ENCODE measurements at regions not wholly inside any gene's neighbourhood (a gene's known extent, or its start where the extent isn't known, plus 50 kb on each side); places are given as distances from the start of the nearest gene placed in this dataset.

DNA sequence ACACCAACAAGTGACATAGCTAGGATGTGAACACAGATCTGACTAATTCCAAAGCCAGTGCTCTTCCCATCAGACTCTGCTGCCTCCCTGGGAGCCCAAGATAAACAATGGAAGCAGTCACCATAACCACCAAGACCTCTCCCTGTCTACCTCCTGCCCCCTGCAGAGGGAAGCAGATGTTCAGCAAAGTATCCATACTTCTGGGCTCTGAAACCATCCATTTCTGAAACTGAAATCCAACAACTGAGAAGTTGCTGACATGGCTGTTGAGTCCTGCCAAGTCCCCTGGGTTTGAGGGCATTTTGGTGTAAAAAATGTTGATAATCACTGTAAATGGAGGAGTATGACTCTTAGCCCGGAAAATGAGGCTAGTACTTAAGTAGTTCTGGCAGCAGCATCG lies 102.1 kb downstream of the TYW3 start:
- Histone ChIP-seq H3K9me3 (no peaks in the 10 kb centered on the region), H3K27ac (ENCODE audit: low read length) (no peak overlapping the region), H3K4me3 (ENCODE audit: control insufficient read depth in 1 of 2, extremely low read depth in 1 of 2, low read length in 1 of 2) (no peak overlapping the region), H3K4me1 (ENCODE audit: control insufficient read depth in 1 of 2, extremely low read depth in 1 of 2, insufficient read depth in 2 of 2, low read length in 2 of 2) (no peaks in the 10 kb centered on the region), H3K36me3 (ENCODE audit: control insufficient read depth in 2 of 2, extremely low read depth in 1 of 2, insufficient read depth in 1 of 2, low read length in 1 of 2) (no peaks in the 10 kb centered on the region), H3K27me3 (replicated peaks in 1 of 2; ENCODE audit: control insufficient read depth in 2 of 2, extremely low read depth in 1 of 2, insufficient read depth in 2 of 2, low read length in 1 of 2) (no peaks in the 10 kb centered on the region)
- CTCF ChIA-PET: no interaction called here
- POLR2A ChIA-PET: no interaction called here
- WGBS (ENCODE audit: insufficient coverage): 38% methylated on average over 1 of the region's 2 CpGs
- Mint-ChIP-seq H3K9me3 (no peaks in the 10 kb centered on the region), H3K4me1 (no peaks in the 10 kb centered on the region), H3K4me3 (no peak overlapping the region), H3K36me3 (no peaks in the 10 kb centered on the region), H3K27ac (no peak overlapping the region), H3K27me3 (no peaks in the 10 kb centered on the region)
- DNase-seq (no peak), ATAC-seq (replicated peaks in 1 of 4) (no peak)

DNA sequence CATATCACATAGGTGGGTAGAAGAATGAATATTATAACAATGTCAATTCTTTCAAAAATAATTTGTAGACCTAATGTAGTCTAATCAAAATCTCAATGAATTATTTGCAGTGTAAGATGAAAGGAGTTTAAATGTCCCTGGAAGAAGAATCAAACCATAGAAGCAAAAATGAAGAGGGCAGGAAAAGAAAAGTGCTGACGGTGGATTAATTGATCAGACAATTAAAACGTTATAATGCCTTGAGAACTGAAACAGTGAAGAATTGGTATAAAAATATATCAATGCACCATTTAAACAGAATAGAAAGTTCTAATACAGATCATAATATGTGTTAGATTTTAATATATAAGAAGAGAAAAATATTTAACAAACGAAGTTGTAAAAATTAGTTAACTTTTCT lies 109.8 kb downstream of the TYW3 start:
- H3K9me3 ChIP-seq: no peaks in the 10 kb centered on the region
- H3K4me1 ChIP-seq (ENCODE audit: control insufficient read depth in 1 of 2, extremely low read depth in 1 of 2, insufficient read depth in 2 of 2, low read length in 2 of 2): no peaks in the 10 kb centered on the region
- Mint-ChIP-seq H3K27ac (no peak overlapping the region), H3K9me3 (no peaks in the 10 kb centered on the region), H3K36me3 (no peaks in the 10 kb centered on the region), H3K4me1 (no peaks in the 10 kb centered on the region), H3K4me3 (no peak overlapping the region), H3K27me3 (no peaks in the 10 kb centered on the region)
- WGBS (ENCODE audit: insufficient coverage): no CpG with 5 or more reads among the region's 3 CpGs
- POLR2A ChIA-PET: no interaction called here
- H3K27me3 ChIP-seq (replicated peaks in 1 of 2; ENCODE audit: control insufficient read depth in 2 of 2, extremely low read depth in 1 of 2, insufficient read depth in 2 of 2, low read length in 1 of 2): no peaks in the 10 kb centered on the region
- ATAC-seq (replicated peaks in 1 of 4) (no peak), DNase-seq (no peak)
- CTCF ChIA-PET: no interaction called here
- no peaks in the 10 kb centered on the region for H3K36me3 ChIP-seq (ENCODE audit: control insufficient read depth in 2 of 2, extremely low read depth in 1 of 2, insufficient read depth in 1 of 2, low read length in 1 of 2)
- H3K27ac ChIP-seq (ENCODE audit: low read length): no peak overlapping the region
- no peak overlapping the region for H3K4me3 ChIP-seq (ENCODE audit: control insufficient read depth in 1 of 2, extremely low read depth in 1 of 2, low read length in 1 of 2)

DNA sequence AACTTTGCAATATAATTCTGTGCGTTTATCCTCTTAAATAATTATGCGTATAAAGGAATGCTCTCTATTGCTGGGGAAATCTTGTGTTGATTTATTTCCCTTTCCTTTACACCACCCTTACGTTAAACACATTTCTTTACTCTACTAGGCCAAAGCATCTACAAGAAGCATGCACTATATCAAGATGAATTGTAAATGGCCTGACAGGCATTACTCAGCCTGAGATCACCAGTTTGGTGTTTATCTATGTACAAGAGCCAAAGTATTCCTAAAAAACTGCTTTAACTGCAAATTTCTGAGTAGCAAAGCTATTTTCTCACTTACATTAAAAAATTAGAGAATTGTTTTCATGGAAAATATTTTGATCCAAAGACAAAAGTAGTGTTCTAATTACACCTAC lies 114.8 kb downstream of the TYW3 start:
- ChIA-PET CTCF (no interaction called here), POLR2A (no interaction called here)
- H3K4me1 Mint-ChIP-seq: no peaks in the 10 kb centered on the region
- Histone ChIP-seq H3K36me3 (ENCODE audit: control insufficient read depth in 2 of 2, extremely low read depth in 1 of 2, insufficient read depth in 1 of 2, low read length in 1 of 2) (no peaks in the 10 kb centered on the region), H3K4me1 (ENCODE audit: control insufficient read depth in 1 of 2, extremely low read depth in 1 of 2, insufficient read depth in 2 of 2, low read length in 2 of 2) (no peaks in the 10 kb centered on the region), H3K9me3 (no peaks in the 10 kb centered on the region), H3K27me3 (replicated peaks in 1 of 2; ENCODE audit: control insufficient read depth in 2 of 2, extremely low read depth in 1 of 2, insufficient read depth in 2 of 2, low read length in 1 of 2) (no peaks in the 10 kb centered on the region), H3K27ac (ENCODE audit: low read length) (no peak overlapping the region), H3K4me3 (ENCODE audit: control insufficient read depth in 1 of 2, extremely low read depth in 1 of 2, low read length in 1 of 2) (no peak overlapping the region)
- DNase-seq (no peak), ATAC-seq (replicated peaks in 1 of 4) (no peak)
- no peaks in the 10 kb centered on the region for H3K27me3 Mint-ChIP-seq
- no peak overlapping the region for H3K4me3 Mint-ChIP-seq
- H3K36me3 Mint-ChIP-seq: no peaks in the 10 kb centered on the region
- peaks cover 0 to 6% (median 0%) of the 10 kb centered on the region in 3 donors for H3K9me3 Mint-ChIP-seq
- no CpG with 5 or more reads among the region's 3 CpGs for WGBS (ENCODE audit: insufficient coverage)
- H3K27ac Mint-ChIP-seq: no peak overlapping the region

DNA sequence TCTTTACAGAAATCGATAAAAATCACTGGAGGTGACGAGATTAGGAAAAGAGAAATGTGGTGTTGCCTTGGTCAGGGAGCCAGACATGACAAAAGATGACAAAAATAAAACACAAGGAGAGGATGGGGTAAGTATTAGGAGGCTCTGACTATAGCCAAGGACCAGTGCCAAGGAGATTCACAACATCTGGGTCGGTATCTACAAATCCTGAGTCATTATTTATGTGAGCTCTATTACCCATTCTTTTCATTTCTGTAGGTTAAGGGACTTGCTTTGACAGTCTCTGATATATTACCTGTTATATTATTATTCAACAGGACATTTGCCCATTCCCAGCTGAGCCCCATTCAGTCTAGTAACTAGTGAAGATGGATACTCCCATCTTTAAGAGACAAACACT lies 120.8 kb downstream of the TYW3 start:
- no peak overlapping the region for H3K27ac ChIP-seq (ENCODE audit: low read length)
- no peaks in the 10 kb centered on the region for H3K27me3 ChIP-seq (replicated peaks in 1 of 2; ENCODE audit: control insufficient read depth in 2 of 2, extremely low read depth in 1 of 2, insufficient read depth in 2 of 2, low read length in 1 of 2)
- no peak overlapping the region for H3K4me3 ChIP-seq (ENCODE audit: control insufficient read depth in 1 of 2, extremely low read depth in 1 of 2, low read length in 1 of 2)
- H3K4me1 Mint-ChIP-seq: no peaks in the 10 kb centered on the region
- ChIA-PET POLR2A (no interaction called here), CTCF (no interaction called here)
- ATAC-seq (replicated peaks in 1 of 4) (no peak), DNase-seq (no peak)
- H3K9me3 ChIP-seq: no peaks in the 10 kb centered on the region
- H3K27ac Mint-ChIP-seq: no peak overlapping the region
- H3K4me1 ChIP-seq (ENCODE audit: control insufficient read depth in 1 of 2, extremely low read depth in 1 of 2, insufficient read depth in 2 of 2, low read length in 2 of 2): no peaks in the 10 kb centered on the region
- no CpG with 5 or more reads among the region's 3 CpGs for WGBS (ENCODE audit: insufficient coverage)
- H3K9me3 Mint-ChIP-seq: peaks cover 0 to 6% (median 0%) of the 10 kb centered on the region in 3 donors
- H3K36me3 ChIP-seq (ENCODE audit: control insufficient read depth in 2 of 2, extremely low read depth in 1 of 2, insufficient read depth in 1 of 2, low read length in 1 of 2): no peaks in the 10 kb centered on the region
- no peaks in the 10 kb centered on the region for H3K36me3 Mint-ChIP-seq
- no peak overlapping the region for H3K4me3 Mint-ChIP-seq
- peaks cover 0 to 2% of the 10 kb centered on the region in 2 donors for H3K27me3 Mint-ChIP-seq

DNA sequence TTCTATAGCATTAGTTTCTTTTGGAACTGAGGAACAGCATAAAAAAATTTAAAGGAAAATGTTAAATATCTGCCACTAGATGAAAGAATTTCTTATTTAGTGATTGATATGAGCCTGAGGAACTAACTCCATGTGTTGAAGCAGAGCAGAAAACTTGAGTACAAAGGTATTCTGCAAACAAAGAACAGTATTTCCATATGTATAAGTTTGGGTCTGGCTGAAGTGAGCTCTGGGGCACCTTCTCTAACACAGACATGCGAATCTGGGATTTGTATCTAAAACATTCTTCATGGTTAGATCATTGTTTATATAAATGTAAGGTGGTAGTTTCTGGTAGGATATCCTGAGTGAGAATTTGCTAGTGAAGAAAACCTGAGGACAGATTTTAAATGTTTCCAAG lies 123.2 kb downstream of the TYW3 start:
- Histone ChIP-seq H3K9me3 (no peaks in the 10 kb centered on the region), H3K4me1 (ENCODE audit: control insufficient read depth in 1 of 2, extremely low read depth in 1 of 2, insufficient read depth in 2 of 2, low read length in 2 of 2) (no peaks in the 10 kb centered on the region), H3K4me3 (ENCODE audit: control insufficient read depth in 1 of 2, extremely low read depth in 1 of 2, low read length in 1 of 2) (no peak overlapping the region), H3K27me3 (replicated peaks in 1 of 2; ENCODE audit: control insufficient read depth in 2 of 2, extremely low read depth in 1 of 2, insufficient read depth in 2 of 2, low read length in 1 of 2) (no peaks in the 10 kb centered on the region), H3K27ac (ENCODE audit: low read length) (no peak overlapping the region), H3K36me3 (ENCODE audit: control insufficient read depth in 2 of 2, extremely low read depth in 1 of 2, insufficient read depth in 1 of 2, low read length in 1 of 2) (no peaks in the 10 kb centered on the region)
- CTCF ChIA-PET: no interaction called here
- Mint-ChIP-seq H3K4me3 (no peak overlapping the region), H3K9me3 (peaks cover 0 to 5% (median 0%) of the 10 kb centered on the region in 3 donors), H3K36me3 (no peaks in the 10 kb centered on the region), H3K4me1 (no peaks in the 10 kb centered on the region), H3K27me3 (peaks cover 0 to 2% of the 10 kb centered on the region in 2 donors), H3K27ac (no peak overlapping the region)
- no CpG with 5 or more reads among the region's 1 CpG for WGBS (ENCODE audit: insufficient coverage)
- DNase-seq (no peak), ATAC-seq (replicated peaks in 1 of 4) (no peak)
- POLR2A ChIA-PET: no interaction called here

DNA sequence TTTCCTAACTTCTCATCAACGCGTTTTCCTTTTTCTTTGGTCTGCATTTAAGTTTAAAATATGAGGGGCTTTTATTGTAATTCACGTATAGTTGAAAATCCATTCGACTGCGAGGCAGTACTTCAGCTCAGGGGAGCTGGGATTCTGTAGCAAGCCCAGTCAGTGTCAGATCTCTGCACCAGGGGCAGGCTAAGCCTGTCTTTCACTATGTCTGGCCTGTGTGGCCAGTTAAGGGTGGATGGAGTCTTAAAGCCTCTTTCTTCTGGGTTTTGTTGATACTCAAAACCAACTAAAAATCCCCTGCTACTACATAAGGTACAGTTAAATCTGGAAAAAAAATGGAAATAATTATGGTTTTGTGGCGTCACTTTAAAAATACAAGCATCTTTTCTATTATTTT lies 124.7 kb downstream of the TYW3 start:
- Histone ChIP-seq H3K4me3 (ENCODE audit: control insufficient read depth in 1 of 2, extremely low read depth in 1 of 2, low read length in 1 of 2) (no peak overlapping the region), H3K27ac (ENCODE audit: low read length) (no peak overlapping the region), H3K36me3 (ENCODE audit: control insufficient read depth in 2 of 2, extremely low read depth in 1 of 2, insufficient read depth in 1 of 2, low read length in 1 of 2) (no peaks in the 10 kb centered on the region), H3K9me3 (no peaks in the 10 kb centered on the region), H3K27me3 (replicated peaks in 1 of 2; ENCODE audit: control insufficient read depth in 2 of 2, extremely low read depth in 1 of 2, insufficient read depth in 2 of 2, low read length in 1 of 2) (no peaks in the 10 kb centered on the region), H3K4me1 (ENCODE audit: control insufficient read depth in 1 of 2, extremely low read depth in 1 of 2, insufficient read depth in 2 of 2, low read length in 2 of 2) (no peaks in the 10 kb centered on the region)
- Mint-ChIP-seq H3K4me1 (no peaks in the 10 kb centered on the region), H3K27ac (no peak overlapping the region), H3K4me3 (no peak overlapping the region), H3K9me3 (peaks cover 0 to 7% (median 0%) of the 10 kb centered on the region in 3 donors), H3K36me3 (no peaks in the 10 kb centered on the region), H3K27me3 (peaks cover 0 to 2% of the 10 kb centered on the region in 2 donors)
- WGBS (ENCODE audit: insufficient coverage): 100% methylated on average over 1 of the region's 6 CpGs
- CTCF ChIA-PET: no interaction called here
- ATAC-seq (replicated peaks in 1 of 4) (no peak), DNase-seq (no peak)
- POLR2A ChIA-PET: no interaction called here

DNA sequence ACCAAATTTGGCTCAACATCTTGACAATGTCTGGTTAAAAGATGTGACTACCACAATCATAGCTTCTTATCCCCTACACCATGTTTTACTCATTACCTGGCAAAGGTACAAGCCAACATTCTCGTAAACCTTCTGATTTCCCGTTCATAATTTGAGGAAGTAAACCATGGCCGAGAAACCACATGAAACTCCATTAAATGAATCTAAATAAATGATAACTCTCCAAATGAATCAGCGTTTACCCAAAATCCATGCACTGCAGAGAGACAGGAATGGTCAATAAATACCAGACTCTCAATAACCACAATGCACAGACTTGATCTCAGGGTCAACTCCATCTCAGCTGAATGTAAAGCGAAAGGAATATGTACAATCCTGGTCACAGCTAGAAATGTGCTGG lies 125.2 kb downstream of the TYW3 start:
- H3K9me3 ChIP-seq: no peaks in the 10 kb centered on the region
- POLR2A ChIA-PET: no interaction called here
- no peaks in the 10 kb centered on the region for H3K4me1 ChIP-seq (ENCODE audit: control insufficient read depth in 1 of 2, extremely low read depth in 1 of 2, insufficient read depth in 2 of 2, low read length in 2 of 2)
- ATAC-seq (replicated peaks in 1 of 4): no peak
- Mint-ChIP-seq H3K27ac (no peak overlapping the region), H3K36me3 (no peaks in the 10 kb centered on the region), H3K4me3 (no peak overlapping the region), H3K4me1 (no peaks in the 10 kb centered on the region), H3K27me3 (peaks cover 0 to 2% of the 10 kb centered on the region in 2 donors), H3K9me3 (peaks cover 2 to 10% (median 3%) of the 10 kb centered on the region in 3 donors)
- no peaks in the 10 kb centered on the region for H3K27me3 ChIP-seq (replicated peaks in 1 of 2; ENCODE audit: control insufficient read depth in 2 of 2, extremely low read depth in 1 of 2, insufficient read depth in 2 of 2, low read length in 1 of 2)
- CTCF ChIA-PET: no interaction called here
- 88% methylated on average over 3 of the region's 5 CpGs for WGBS (ENCODE audit: insufficient coverage)
- DNase-seq: no peak
- no peak overlapping the region for H3K27ac ChIP-seq (ENCODE audit: low read length)
- H3K4me3 ChIP-seq (ENCODE audit: control insufficient read depth in 1 of 2, extremely low read depth in 1 of 2, low read length in 1 of 2): no peak overlapping the region
- H3K36me3 ChIP-seq (ENCODE audit: control insufficient read depth in 2 of 2, extremely low read depth in 1 of 2, insufficient read depth in 1 of 2, low read length in 1 of 2): no peaks in the 10 kb centered on the region

Measured in T-cell (primary cell).